HCT116 (cell line): ENCODE measurements at regions not wholly inside any gene's neighbourhood (a gene's known extent, or its start where the extent isn't known, plus 50 kb on each side); places are given as distances from the start of the nearest gene placed in this dataset.

ENCODE experiments used
- ATAC-seq: fragments of 200-7000 bp; cut with Tn5 transposase; 2 replicates; pipeline ENCODE4 v1.9.1; 2020; ENCODE audit warnings: mild to moderate bottlenecking, moderate library complexity
- BruUV-seq: library from RNA; stranded (reverse); fragments of 400-500 nt; replicated peaks from 2 replicates; lab custom pipeline; 2021; lab: Mats Ljungman, UMichigan
- CTCF ChIA-PET: fragments of 300-600 bp; sonication (Branson Sonifier 250); formaldehyde crosslinking; loops from one replicate; lab custom pipeline; 2021; ENCODE audit warnings: antibody characterized with exemption; lab: Charles Lee
- POLR2A ChIA-PET: fragments of 300-600, 350-600 bp; sonication (Branson Sonifier 250); formaldehyde crosslinking; loops from one replicate; lab custom pipeline; 2021; ENCODE audit warnings: antibody characterized with exemption; lab: Charles Lee
- RAD21 ChIA-PET, 2 experiments: fragments of 300-600 bp; sonication (Branson Sonifier 250); formaldehyde crosslinking; loops; one replicate each; lab custom pipeline; 2023; ENCODE audit warnings: low total read pairs in 2 of 2; ENCODE audit not compliant: uncharacterized antibody in 2 of 2, unreplicated experiment in 2 of 2, low non-redundant PET in 1 of 2; lab: Charles Lee
- DNase-seq: peaks from one replicate; pipeline ENCODE4 v3.0.0-alpha.2; 2010; ENCODE audit warnings: low read depth, low spot score
- H2AFZ ChIP-seq: fragments of 200-600 bp; shearing (Covaris generic), sonication (generic); 2 replicates; pipeline ENCODE4 v1.6.1; 2017; ENCODE audit warnings: low read depth, mixed run types, mixed read lengths, antibody characterized with exemption, low read length; ENCODE audit not compliant: poor library complexity, severe bottlenecking
- H3K27ac ChIP-seq: 2 replicates; pipeline ENCODE4 v1.5.1; 2012; ENCODE audit warnings: low read depth, low read length
- H3K27me3 ChIP-seq: fragments of 200-600 bp; sonication (generic); 2 replicates; pipeline ENCODE4 v1.6.1; 2016; ENCODE audit warnings: mixed run types, low read length, mixed read lengths; ENCODE audit not compliant: insufficient read depth
- H3K36me3 ChIP-seq, 2 experiments: fragments of 200-500 bp in 1 of 2; fragments of 200-600 bp in 1 of 2; sonication (Bioruptor generic) in 1 of 2; sonication (generic) in 1 of 2; 2 replicates each; pipeline versions ENCODE4 v1.5.1 to v1.6.1; 2014 to 2016; ENCODE audit warnings: low read length in 2 of 2, inconsistent platforms in 1 of 2, mixed read lengths in 1 of 2, mixed run types in 1 of 2; ENCODE audit not compliant: insufficient read depth in 2 of 2, control insufficient read depth in 1 of 2
- H3K4me1 ChIP-seq, 2 experiments: fragments of 200-600 bp in 1 of 2; sonication (generic) in 1 of 2; 2 replicates each; pipeline versions ENCODE4 v1.5.1 to v1.6.1; 2012 to 2017; ENCODE audit warnings: low read length in 2 of 2, inconsistent platforms in 1 of 2, mild to moderate bottlenecking in 1 of 2, mixed read lengths in 1 of 2, mixed run types in 1 of 2, moderate library complexity in 1 of 2; ENCODE audit not compliant: insufficient read depth in 2 of 2, control insufficient read depth in 1 of 2
- H3K4me2 ChIP-seq: fragments of 200-600 bp; sonication (generic); 2 replicates; pipeline ENCODE4 v1.6.1; 2017; ENCODE audit warnings: mixed run types, low read length, mixed read lengths
- H3K4me3 ChIP-seq, 2 experiments: fragments of 200-600 bp in 1 of 2; sonication (generic) in 1 of 2; replicated peaks in 1 of 2; 2 replicates each; pipeline ENCODE4 v1.5.1; 2011 to 2016; ENCODE audit warnings: low read length in 2 of 2, control low read depth in 1 of 2, low read depth in 1 of 2, mild to moderate bottlenecking in 1 of 2, mixed read lengths in 1 of 2, mixed run types in 1 of 2
- H3K79me2 ChIP-seq: fragments of 200-600 bp; sonication (generic); 2 replicates; pipeline ENCODE4 v1.6.1; 2017; ENCODE audit warnings: mild to moderate bottlenecking, mixed run types, low read length, moderate library complexity, mixed read lengths; ENCODE audit not compliant: insufficient read depth
- H3K9ac ChIP-seq: fragments of 200-600 bp; sonication (generic); 2 replicates; pipeline ENCODE4 v1.6.1; 2016; ENCODE audit warnings: low read length, mixed read lengths
- H3K9me2 ChIP-seq: fragments of 200-600 bp; sonication (generic), shearing (Covaris generic); 2 replicates; pipeline ENCODE4 v1.6.1; 2017; ENCODE audit warnings: mixed run types, mild to moderate bottlenecking, moderate library complexity; ENCODE audit not compliant: insufficient read depth
- H3K9me3 ChIP-seq, 2 experiments: fragments of 200-500 bp in 1 of 2; fragments of 200-600 bp in 1 of 2; sonication (Bioruptor generic) in 1 of 2; sonication (generic) in 1 of 2; 2 replicates each; pipeline ENCODE4 v1.6.1; 2014 to 2017; ENCODE audit warnings: low read length in 2 of 2, mixed read lengths in 2 of 2, inconsistent platforms in 1 of 2, low read depth in 1 of 2, mild to moderate bottlenecking in 1 of 2, mixed run types in 1 of 2, moderate library complexity in 1 of 2; ENCODE audit not compliant: control insufficient read depth in 1 of 2, insufficient read depth in 1 of 2
- H4K20me1 ChIP-seq: fragments of 200-600 bp; sonication (generic), shearing (Covaris generic); 2 replicates; pipeline ENCODE4 v1.6.1; 2017; ENCODE audit warnings: mixed run types, mild to moderate bottlenecking, moderate library complexity; ENCODE audit not compliant: insufficient read depth
- CBX3 ChIP-seq: IDR thresholded peaks from 2 replicates; pipeline ENCODE4 v1.6.1; 2012; ENCODE audit warnings: low read depth
- CEBPB ChIP-seq: IDR thresholded peaks from 2 replicates; pipeline ENCODE4 v1.6.1; 2012; ENCODE audit warnings: low read depth
- CTCF ChIP-seq, 3 experiments: fragments of 200-600 bp in 1 of 3; sonication (generic) in 1 of 3; IDR thresholded peaks in 2 of 3; conservative IDR thresholded peaks in 1 of 3; 2 replicates each; pipeline ENCODE4 v1.5.1; 2012 to 2017; ENCODE audit warnings: low read depth in 2 of 3, low read length in 2 of 3, antibody characterized with exemption in 1 of 3, borderline replicate concordance in 1 of 3, control low read depth in 1 of 3, mild to moderate bottlenecking in 1 of 3, mixed read lengths in 1 of 3, mixed run types in 1 of 3, moderate library complexity in 1 of 3; ENCODE audit not compliant: insufficient read depth in 1 of 3
- EGR1 ChIP-seq: IDR thresholded peaks from 2 replicates; pipeline ENCODE4 v1.6.1; 2012; ENCODE audit warnings: low read depth
- ELF1 ChIP-seq: IDR thresholded peaks from 2 replicates; pipeline ENCODE4 v1.6.1; 2012; ENCODE audit warnings: low read depth, borderline replicate concordance
- EZH2phosphoT487 ChIP-seq: fragments of 200-600 bp; IDR thresholded peaks from 2 replicates; pipeline ENCODE4 v1.6.1; 2018; ENCODE audit warnings: antibody characterized with exemption, borderline replicate concordance
- FOSL1 ChIP-seq: IDR thresholded peaks from 2 replicates; pipeline ENCODE4 v1.6.1; 2012; ENCODE audit warnings: low read depth
- JUND ChIP-seq: IDR thresholded peaks from 2 replicates; pipeline ENCODE4 v1.6.1; 2012
- POLR2A ChIP-seq: IDR thresholded peaks from 2 replicates; pipeline ENCODE4 v1.7.0; 2011; ENCODE audit warnings: borderline replicate concordance; ENCODE audit not compliant: insufficient read depth, insufficient read length; ENCODE audit errors: extremely low read depth
- RAD21 ChIP-seq: IDR thresholded peaks from 2 replicates; pipeline ENCODE4 v1.6.1; 2012; ENCODE audit warnings: low read depth, mild to moderate bottlenecking
- REST ChIP-seq: IDR thresholded peaks from 2 replicates; pipeline ENCODE4 v1.6.1; 2012; ENCODE audit warnings: low read depth
- SP1 ChIP-seq: IDR thresholded peaks from 2 replicates; pipeline ENCODE4 v1.6.1; 2012; ENCODE audit warnings: low read depth
- SRF ChIP-seq: IDR thresholded peaks from 2 replicates; pipeline ENCODE4 v1.6.1; 2012; ENCODE audit warnings: low read depth
- TCF7L2 ChIP-seq: IDR thresholded peaks from 2 replicates; pipeline ENCODE4 v1.7.0; 2011; ENCODE audit warnings: borderline replicate concordance, inconsistent platforms; ENCODE audit not compliant: insufficient read depth, insufficient read length; ENCODE audit errors: extremely low read depth
- YY1 ChIP-seq: IDR thresholded peaks from 2 replicates; pipeline ENCODE4 v1.6.1; 2011; ENCODE audit warnings: low read length, low read depth, moderate library complexity, mild to moderate bottlenecking; ENCODE audit not compliant: insufficient replicate concordance; ENCODE audit errors: extremely low read depth
- ZFX ChIP-seq: fragments of 450-650 bp; IDR thresholded peaks from 2 replicates; pipeline ENCODE4 v1.6.1; 2017
- ZNF274 ChIP-seq: fragments of 200-500 bp; sonication (Bioruptor generic); IDR thresholded peaks from 2 replicates; pipeline ENCODE4 v1.6.1; 2014; ENCODE audit warnings: mild to moderate bottlenecking, low read depth, low read length, inconsistent platforms
- intact Hi-C: fragments of 100-400 bp; cut with micrococcal nuclease; formaldehyde crosslinking; loops from 2 replicates; pipeline ENCODE4 v1.10.0; 2022
- TF ChIP-seq, protein P1 (sequence below): IDR thresholded peaks from 2 replicates; pipeline ENCODE4 v1.6.1; 2012

DNA sequence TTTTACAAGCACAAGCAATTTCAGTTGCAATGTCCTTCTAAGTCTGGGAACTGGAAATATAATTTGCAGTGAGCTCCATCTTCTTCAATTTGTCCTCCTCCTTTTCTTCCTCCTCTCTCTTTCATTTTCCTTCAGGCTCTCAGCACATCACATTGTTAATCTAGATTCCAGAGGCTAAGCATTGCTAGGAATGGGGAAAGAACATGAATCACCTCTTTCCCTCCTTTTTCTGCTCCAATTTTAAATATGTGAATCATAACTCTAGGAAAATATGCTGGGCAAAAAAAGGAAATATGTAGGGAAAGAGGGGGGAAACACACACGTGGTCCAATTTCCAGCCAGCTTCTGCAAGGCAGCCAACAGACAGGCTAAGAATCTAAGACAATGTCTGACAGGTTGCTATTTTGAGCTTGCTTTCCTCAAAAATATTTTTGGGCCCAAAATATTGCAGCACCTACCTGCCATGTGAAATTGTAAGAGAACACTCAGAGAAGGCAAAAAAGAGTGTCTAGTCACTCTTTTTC is 72.7 kb upstream of the NUPR2 start:
- H3K4me1 ChIP-seq: no peaks in the 10 kb centered on the region
- no peak overlapping the region for H2AFZ ChIP-seq
- ChIA-PET CTCF (no interaction called here), RAD21 (no interaction called here), POLR2A (no interaction called here)
- no TSS peak for BruUV-seq
- H3K9ac ChIP-seq: no peak overlapping the region
- no peaks in the 10 kb centered on the region for H4K20me1 ChIP-seq
- no peak overlapping the region for H3K27ac ChIP-seq
- ATAC-seq: no peak
- DNase-seq: no peak
- no peaks in the 10 kb centered on the region for H3K36me3 ChIP-seq
- no peaks in the 10 kb centered on the region for H3K9me2 ChIP-seq
- intact Hi-C loops: no loop called here
- H3K79me2 ChIP-seq: no peaks in the 10 kb centered on the region
- H3K4me2 ChIP-seq: no peak overlapping the region
- no peaks in the 10 kb centered on the region for H3K9me3 ChIP-seq
- no peaks in the 10 kb centered on the region for H3K27me3 ChIP-seq
- no peak overlapping the region for H3K4me3 ChIP-seq
- TF ChIP-seq JUND (no peak), ELF1 (no peak)

DNA sequence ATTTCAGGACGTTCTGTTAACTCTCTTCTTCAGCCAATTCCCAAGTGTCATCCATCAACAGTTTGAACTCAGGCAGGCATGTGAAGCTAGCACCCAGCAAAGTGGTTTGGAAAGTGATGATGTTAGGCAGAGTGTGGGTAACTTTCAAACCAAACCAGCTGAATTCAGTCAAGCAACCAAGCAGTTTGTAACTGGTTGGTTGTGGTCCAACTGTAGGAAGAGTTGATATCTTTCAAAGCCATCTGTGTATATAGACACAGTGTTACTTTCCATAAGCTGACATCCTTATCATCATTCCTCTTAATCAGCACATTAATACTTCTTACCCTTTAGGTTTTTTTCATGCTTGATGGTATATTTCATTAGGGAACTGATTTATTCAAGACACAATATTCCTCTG is 72.2 kb upstream of the NUPR2 start:
- H2AFZ ChIP-seq: no peak overlapping the region
- H3K4me3 ChIP-seq: no peak overlapping the region
- CTCF ChIA-PET: no interaction called here
- intact Hi-C loops: no loop called here
- no peaks in the 10 kb centered on the region for H3K9me3 ChIP-seq
- H3K27ac ChIP-seq: no peak overlapping the region
- RAD21 ChIA-PET: no interaction called here
- H3K4me1 ChIP-seq: no peaks in the 10 kb centered on the region
- no peaks in the 10 kb centered on the region for H3K27me3 ChIP-seq
- H4K20me1 ChIP-seq: no peaks in the 10 kb centered on the region
- BruUV-seq: no TSS peak
- H3K9me2 ChIP-seq: no peaks in the 10 kb centered on the region
- ATAC-seq (no peak), DNase-seq (no peak)
- H3K36me3 ChIP-seq: no peaks in the 10 kb centered on the region
- POLR2A ChIA-PET: no interaction called here
- no peak overlapping the region for H3K4me2 ChIP-seq
- no peak overlapping the region for H3K9ac ChIP-seq
- no peaks in the 10 kb centered on the region for H3K79me2 ChIP-seq
- TF ChIP-seq CTCF (IDR thresholded peaks at IDR 0.05 in 2 of 3, conservative IDR thresholded peaks at IDR 0.05 in 1 of 3; ENCODE audit: borderline replicate concordance in 1 of 3, insufficient read depth in 1 of 3, low read depth in 2 of 3, low read length in 2 of 3) (no peak), RAD21 (no peak), TCF7L2 (no peak), ZNF274 (no peak), FOSL1 (no peak), CEBPB (no peak), YY1 (no peak), ZFX (no peak), POLR2A (no peak), SP1 (no peak), EGR1 (no peak), EZH2phosphoT487 (no peak), REST (no peak), CBX3 (no peak), SRF (no peak)
- TF ChIP-seq, protein P1, sequence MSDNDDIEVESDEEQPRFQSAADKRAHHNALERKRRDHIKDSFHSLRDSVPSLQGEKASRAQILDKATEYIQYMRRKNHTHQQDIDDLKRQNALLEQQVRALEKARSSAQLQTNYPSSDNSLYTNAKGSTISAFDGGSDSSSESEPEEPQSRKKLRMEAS: no peak
